ACC112 (cell line): ENCODE measurements at regions not wholly inside any gene's neighbourhood (a gene's known extent, or its start where the extent isn't known, plus 50 kb on each side); places are given as distances from the start of the nearest gene placed in this dataset.

Experiments
- H2AFZ ChIP-seq: fragments of 200-600 bp; sonication (generic); one replicate; pipeline ENCODE4 v1.6.0; 2017; ENCODE audit warnings: antibody characterized with exemption, low read length; ENCODE audit not compliant: unreplicated experiment
- H3K27ac ChIP-seq: fragments of 200-600 bp; sonication (generic); 2 replicates; pipeline ENCODE4 v1.5.1; 2014; ENCODE audit warnings: low read depth, mild to moderate bottlenecking, antibody characterized with exemption, low read length, moderate library complexity
- H3K27me3 ChIP-seq: fragments of 200-600 bp; sonication (generic); 2 replicates; pipeline ENCODE4 v1.6.1; 2014; ENCODE audit warnings: mild to moderate bottlenecking, antibody characterized with exemption, low read length, moderate library complexity, mixed read lengths; ENCODE audit not compliant: insufficient read depth
- H3K36me3 ChIP-seq: fragments of 200-600 bp; sonication (generic); 2 replicates; pipeline ENCODE4 v1.6.1; 2016; ENCODE audit warnings: mild to moderate bottlenecking, antibody characterized with exemption, low read length, moderate library complexity, mixed read lengths; ENCODE audit not compliant: insufficient read depth
- H3K4me1 ChIP-seq: fragments of 200-600 bp; sonication (generic); one replicate; pipeline ENCODE4 v1.6.1; 2016; ENCODE audit warnings: low read length, mixed read lengths; ENCODE audit not compliant: insufficient read depth, unreplicated experiment, control insufficient read depth
- H3K4me3 ChIP-seq: fragments of 200-600 bp; sonication (generic); 2 replicates; pipeline ENCODE4 v1.5.1; 2014; ENCODE audit warnings: mild to moderate bottlenecking, low read depth, low read length
- H3K79me2 ChIP-seq: fragments of 200-600 bp; sonication (generic); one replicate; pipeline ENCODE4 v1.6.0; 2016; ENCODE audit warnings: low read length; ENCODE audit not compliant: control insufficient read depth, unreplicated experiment, insufficient read depth

DNA sequence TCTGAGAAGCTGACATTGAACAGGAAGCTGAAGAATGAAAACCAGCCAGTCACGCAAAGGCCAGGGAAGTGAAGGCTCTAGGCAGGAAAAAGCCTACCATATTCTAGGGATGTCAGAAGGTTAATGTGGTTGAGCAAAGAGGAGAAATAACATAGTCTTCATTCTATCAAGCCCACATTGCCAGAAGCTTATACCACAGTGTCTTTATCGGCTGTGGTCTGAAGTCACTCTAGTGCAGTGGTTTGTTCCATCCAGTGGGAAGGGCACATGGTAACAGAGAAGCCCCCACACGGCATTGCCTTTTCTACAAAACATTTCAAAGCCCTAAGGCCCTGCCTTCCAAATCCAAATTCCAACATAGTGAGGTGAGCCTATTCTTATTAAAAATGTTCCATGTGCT is 311.3 kb downstream of the TNS1 start:
- no peaks in the 10 kb centered on the region for H3K79me2 ChIP-seq
- no peak overlapping the region for H3K27ac ChIP-seq
- H3K4me1 ChIP-seq: peaks cover 24% of the 10 kb centered on the region
- H3K4me3 ChIP-seq: no peak overlapping the region
- no peaks in the 10 kb centered on the region for H3K27me3 ChIP-seq
- H3K36me3 ChIP-seq: no peaks in the 10 kb centered on the region
- no peak overlapping the region for H2AFZ ChIP-seq

- Histone ChIP-seq H3K4me1 (peaks cover 29% of the 10 kb centered on the region), H3K27me3 (no peaks in the 10 kb centered on the region), H3K4me3 (no peak overlapping the region), H2AFZ (no peak overlapping the region), H3K36me3 (no peaks in the 10 kb centered on the region), H3K27ac (no peak overlapping the region), H3K79me2 (no peaks in the 10 kb centered on the region)
These were observed 313.7 kb downstream of the TNS1 start for GRCh38 chr2:217689053-217689452.

GRCh38 chr2:217688494-217688893 is 314.3 kb downstream of the TNS1 start:
- H3K4me1 ChIP-seq: peaks cover 28% of the 10 kb centered on the region
- H3K79me2 ChIP-seq: no peaks in the 10 kb centered on the region
- H3K27me3 ChIP-seq: no peaks in the 10 kb centered on the region
- no peak overlapping the region for H3K27ac ChIP-seq
- H3K36me3 ChIP-seq: no peaks in the 10 kb centered on the region
- H2AFZ ChIP-seq: no peak overlapping the region
- no peak overlapping the region for H3K4me3 ChIP-seq

DNA sequence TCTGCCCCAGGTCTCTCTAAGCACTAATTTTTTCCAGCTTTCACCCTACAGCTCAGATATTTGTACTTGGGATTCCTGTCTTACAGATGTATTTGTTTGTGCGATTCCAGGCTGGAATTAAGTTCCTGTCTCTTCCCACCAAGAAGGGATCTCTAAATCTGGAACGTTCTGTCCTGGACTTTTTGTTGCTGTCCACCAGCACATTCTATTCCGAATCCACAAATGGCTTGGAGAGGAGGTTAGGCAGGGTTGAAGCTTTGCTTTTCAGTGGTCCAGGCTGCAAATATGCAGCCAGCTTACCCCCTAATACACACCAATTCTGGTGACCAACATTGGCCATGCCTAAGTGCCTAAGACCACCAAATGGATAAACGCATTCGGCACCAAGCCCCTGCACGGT is 315.0 kb downstream of the TNS1 start:
- no peak overlapping the region for H3K27ac ChIP-seq
- H3K79me2 ChIP-seq: no peaks in the 10 kb centered on the region
- H3K4me1 ChIP-seq: peaks cover 28% of the 10 kb centered on the region
- H2AFZ ChIP-seq: no peak overlapping the region
- no peaks in the 10 kb centered on the region for H3K36me3 ChIP-seq
- no peaks in the 10 kb centered on the region for H3K27me3 ChIP-seq
- H3K4me3 ChIP-seq: no peak overlapping the region

DNA sequence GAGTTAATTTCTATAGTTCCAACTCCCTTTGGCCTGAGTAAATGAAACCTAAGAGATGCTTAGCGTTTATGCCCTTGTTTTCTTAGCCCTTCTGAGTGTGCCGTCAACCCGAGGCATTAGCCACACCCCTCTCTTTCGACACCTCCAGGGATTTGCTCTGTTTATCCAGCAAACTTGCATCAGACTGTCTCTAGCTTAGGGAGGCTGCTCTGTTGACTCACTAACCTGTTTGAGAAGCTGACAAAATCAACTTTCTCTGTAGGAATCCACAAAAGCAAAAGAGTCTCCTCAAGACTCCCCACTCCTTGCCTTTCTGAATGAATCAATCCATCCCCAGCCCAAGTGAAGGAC is 317.6 kb downstream of the TNS1 start:
- no peaks in the 10 kb centered on the region for H3K79me2 ChIP-seq
- H3K27ac ChIP-seq: peak overlapping the region; percentile 56
- H3K27me3 ChIP-seq: no peaks in the 10 kb centered on the region
- no peaks in the 10 kb centered on the region for H3K36me3 ChIP-seq
- H3K4me1 ChIP-seq: peaks cover 18% of the 10 kb centered on the region
- no peak overlapping the region for H3K4me3 ChIP-seq
- no peak overlapping the region for H2AFZ ChIP-seq

GRCh38 chr2:217684431-217685254 is 318.2 kb downstream of the TNS1 start:
- H2AFZ ChIP-seq: no peak overlapping the region
- H3K79me2 ChIP-seq: no peaks in the 10 kb centered on the region
- H3K27me3 ChIP-seq: no peaks in the 10 kb centered on the region
- peak overlapping the region; percentile 56 for H3K27ac ChIP-seq
- H3K4me1 ChIP-seq: peaks cover 18% of the 10 kb centered on the region
- no peak overlapping the region for H3K4me3 ChIP-seq
- no peaks in the 10 kb centered on the region for H3K36me3 ChIP-seq

DNA sequence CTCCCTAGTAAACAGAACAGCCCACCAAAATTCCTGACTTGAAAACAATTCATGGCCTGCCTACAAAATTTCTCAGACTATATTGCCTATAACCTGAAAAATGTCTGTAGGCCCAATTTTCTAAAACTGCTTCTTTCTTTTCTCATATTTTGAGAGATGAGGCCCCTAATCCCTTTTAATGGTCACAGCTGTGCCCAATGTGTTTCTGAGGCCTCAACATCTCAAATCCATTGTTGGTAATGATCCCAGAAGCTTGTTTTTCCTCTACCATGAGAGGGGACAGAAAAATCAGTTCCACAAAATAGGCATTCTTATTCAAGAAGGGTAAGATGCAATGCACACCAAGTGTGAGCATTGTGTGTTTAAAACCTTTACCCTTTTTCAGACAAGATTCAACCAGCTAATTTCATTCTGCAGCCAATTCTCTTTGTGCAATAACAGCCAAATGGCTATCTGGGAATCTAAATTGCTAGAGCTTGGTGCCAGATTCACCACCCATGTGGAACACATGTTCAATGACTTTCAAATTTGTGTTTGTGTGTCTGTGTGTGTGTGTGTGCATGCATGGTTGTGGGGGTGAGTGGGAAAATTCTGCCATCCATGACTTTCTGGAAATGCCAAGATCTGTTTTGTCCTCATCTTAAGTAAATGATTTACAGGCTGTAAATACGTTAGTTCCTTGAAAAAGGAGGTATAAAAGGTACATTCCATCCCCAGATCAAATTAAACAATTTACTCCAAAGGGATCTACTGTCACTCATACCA is 319.5 kb downstream of the TNS1 start:
- Histone ChIP-seq H3K79me2 (no peaks in the 10 kb centered on the region), H3K36me3 (no peaks in the 10 kb centered on the region), H2AFZ (no peak overlapping the region), H3K27me3 (no peaks in the 10 kb centered on the region), H3K4me3 (no peak overlapping the region), H3K4me1 (peaks cover 18% of the 10 kb centered on the region), H3K27ac (no peak overlapping the region)

GRCh38 chr2:217681791-217682190 is 321.0 kb downstream of the TNS1 start:
- H3K27me3 ChIP-seq: no peaks in the 10 kb centered on the region
- no peak overlapping the region for H3K27ac ChIP-seq
- no peaks in the 10 kb centered on the region for H3K36me3 ChIP-seq
- no peak overlapping the region for H3K4me3 ChIP-seq
- no peak overlapping the region for H2AFZ ChIP-seq
- no peaks in the 10 kb centered on the region for H3K79me2 ChIP-seq
- H3K4me1 ChIP-seq: peaks cover 18% of the 10 kb centered on the region

DNA sequence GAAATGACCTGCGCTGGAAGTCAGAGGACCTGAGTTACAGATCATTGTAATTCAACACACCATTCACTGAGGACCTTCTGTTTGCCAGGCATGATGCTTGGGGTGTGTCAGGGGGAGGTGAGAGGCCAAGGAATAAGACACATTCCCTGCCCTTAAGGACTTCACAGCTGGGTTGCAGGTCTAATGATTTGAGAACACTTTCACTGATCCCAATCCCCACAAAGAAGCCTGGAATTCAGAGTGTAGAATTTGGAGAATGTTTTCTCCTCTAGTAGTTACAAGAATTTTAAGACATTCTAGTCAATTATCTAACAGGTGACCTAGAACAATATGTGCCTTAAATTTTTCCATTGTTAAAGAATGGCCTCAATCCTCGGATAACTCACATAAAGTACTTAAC is 322.4 kb downstream of the TNS1 start:
- no peak overlapping the region for H2AFZ ChIP-seq
- no peak overlapping the region for H3K4me3 ChIP-seq
- H3K36me3 ChIP-seq: no peaks in the 10 kb centered on the region
- no peaks in the 10 kb centered on the region for H3K27me3 ChIP-seq
- no peaks in the 10 kb centered on the region for H3K79me2 ChIP-seq
- peaks cover 8% of the 10 kb centered on the region for H3K4me1 ChIP-seq
- H3K27ac ChIP-seq: no peak overlapping the region

DNA sequence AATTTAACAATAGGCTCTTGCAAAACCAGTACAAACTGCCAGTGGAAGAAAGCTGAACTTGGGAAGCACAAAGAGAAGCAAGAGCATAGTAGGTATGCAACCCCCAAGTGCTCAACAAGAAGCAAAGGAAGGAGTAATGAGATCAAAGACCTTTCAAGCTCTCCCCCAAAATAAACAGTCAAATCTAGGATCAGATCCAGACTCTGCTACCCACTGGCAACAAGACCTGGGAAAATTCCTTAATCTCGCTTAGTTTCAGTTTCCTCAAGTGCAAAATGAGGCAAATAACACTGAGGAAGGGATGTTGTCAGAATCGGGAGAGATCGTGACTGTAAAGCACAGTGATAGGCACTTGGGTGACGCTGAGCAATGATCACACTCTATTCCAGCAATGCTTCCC is 329.2 kb downstream of the TNS1 start:
- Histone ChIP-seq H3K27me3 (no peaks in the 10 kb centered on the region), H3K4me3 (no peak overlapping the region; the same call in 1 of the 2 replicates), H3K36me3 (no peaks in the 10 kb centered on the region), H3K4me1 (peaks cover 7% of the 10 kb centered on the region), H2AFZ (no peak overlapping the region), H3K79me2 (no peaks in the 10 kb centered on the region), H3K27ac (no peak overlapping the region)

- H3K79me2 ChIP-seq: no peaks in the 10 kb centered on the region
- peaks cover 7% of the 10 kb centered on the region for H3K4me1 ChIP-seq
- no peak overlapping the region for H3K27ac ChIP-seq
- no peak overlapping the region for H2AFZ ChIP-seq
- no peaks in the 10 kb centered on the region for H3K36me3 ChIP-seq
- no peak overlapping the region for H3K4me3 ChIP-seq
- no peaks in the 10 kb centered on the region for H3K27me3 ChIP-seq
These were observed 330.3 kb downstream of the TNS1 start for GRCh38 chr2:217672472-217672871.
